Vagina (tissue), 2 donors: ENCODE measurements at regions not wholly inside any gene's neighbourhood (a gene's known extent, or its start where the extent isn't known, plus 50 kb on each side); places are given as distances from the start of the nearest gene placed in this dataset.

Source experiments
- DNase-seq, 2 donors: peaks; one replicate each; pipeline ENCODE4 v3.0.0-alpha.2; 2017; ENCODE audit errors: extremely low spot score in 2 of 2
- H3K27ac ChIP-seq: fragments of 200-600 bp; sonication (generic); one replicate; pipeline ENCODE4 v1.5.1; 2019
- H3K27me3 ChIP-seq: fragments of 200-600 bp; sonication (generic); one replicate; pipeline ENCODE4 v1.5.1; 2019
- H3K36me3 ChIP-seq, 2 donors: fragments of 200-600 bp; sonication (generic); one replicate each; pipeline ENCODE4 v1.5.1; 2017 to 2019
- H3K4me1 ChIP-seq: fragments of 200-600 bp; sonication (generic); one replicate; pipeline ENCODE4 v1.5.1; 2019
- H3K4me3 ChIP-seq, 2 donors: fragments of 200-600 bp; sonication (generic); 1 replicate in 1 of 2; 2 replicates in 1 of 2; pipeline ENCODE4 v1.5.1; 2016 to 2019
- H3K9me3 ChIP-seq: fragments of 200-600 bp; sonication (generic); one replicate; pipeline ENCODE4 v1.5.1; 2019
- CTCF ChIP-seq, 3 experiments: fragments of 450-650 bp in 2 of 3; fragments of 200-600 bp in 1 of 3; sonication (generic) in 1 of 3; IDR thresholded peaks; one replicate each; pipeline ENCODE4 v1.5.1; 2017 to 2019; ENCODE audit warnings: antibody characterized with exemption in 3 of 3, mild to moderate bottlenecking in 2 of 3, moderate library complexity in 2 of 3
- POLR2A ChIP-seq, 2 donors: fragments of 450-650 bp; IDR thresholded peaks; one replicate each; pipeline ENCODE4 v1.6.1; 2017; ENCODE audit warnings: antibody characterized with exemption in 2 of 2, mild to moderate bottlenecking in 2 of 2, moderate library complexity in 2 of 2
- POLR2AphosphoS5 ChIP-seq, 2 donors: sonication (generic); formaldehyde crosslinking; IDR thresholded peaks; one replicate each; pipeline ENCODE4 v1.9.0; 2017; ENCODE audit warnings: antibody characterized with exemption in 2 of 2, mild to moderate bottlenecking in 2 of 2, low read depth in 1 of 2; ENCODE audit not compliant: insufficient read depth in 1 of 2
- intact Hi-C: fragments of 100-400 bp; cut with DNase I; formaldehyde crosslinking; loops from one replicate; pipeline ENCODE4 v1.15.1; 2023

GRCh38 chr16:52906281-52906680 is 146.4 kb downstream of the CHD9NB start:
- no peak for TF ChIP-seq POLR2AphosphoS5 (IDR thresholded peaks at IDR 0.05; ENCODE audit: insufficient read depth in 1 of 2, low read depth in 1 of 2)
- Histone ChIP-seq H3K27me3 (no peaks in the 10 kb centered on the region), H3K9me3 (no peaks in the 10 kb centered on the region), H3K4me1 (no peaks in the 10 kb centered on the region), H3K27ac (no peak overlapping the region), H3K4me3 (no peak overlapping the region), H3K36me3 (no peaks in the 10 kb centered on the region)
- DNase-seq, result no peak
- intact Hi-C loops, result no loop called here

GRCh38 chr16:52896478-52897164 is 156.1 kb downstream of the CHD9NB start:
- TF ChIP-seq POLR2AphosphoS5 (IDR thresholded peaks at IDR 0.05; ENCODE audit: insufficient read depth in 1 of 2, low read depth in 1 of 2), result no peak
- TF ChIP-seq POLR2A (IDR thresholded peaks at IDR 0.05), result no peak
- no peak for TF ChIP-seq CTCF (IDR thresholded peaks at IDR 0.05)
- no peaks in the 10 kb centered on the region for H3K9me3 ChIP-seq

GRCh38 chr16:52874042-52874441 is 178.7 kb downstream of the CHD9NB start:
- intact Hi-C loops, result loop anchor here (5.0 kb wide), 1 partner anchor 1747 kb away; no protein-coding TSS in a partner anchor
- Histone ChIP-seq H3K27me3 (no peaks in the 10 kb centered on the region), H3K9me3 (no peaks in the 10 kb centered on the region), H3K4me3 (no peak overlapping the region), H3K27ac (no peak overlapping the region), H3K4me1 (no peaks in the 10 kb centered on the region), H3K36me3 (no peaks in the 10 kb centered on the region)
- TF ChIP-seq POLR2A (IDR thresholded peaks at IDR 0.05), result no peak
- TF ChIP-seq CTCF (IDR thresholded peaks at IDR 0.05), result no peak
- TF ChIP-seq POLR2AphosphoS5 (IDR thresholded peaks at IDR 0.05; ENCODE audit: insufficient read depth in 1 of 2, low read depth in 1 of 2), result no peak
- DNase-seq, result no peak

More at GRCh38 chr16:52896478-52897164, 156.1 kb downstream of the CHD9NB start:
- Histone ChIP-seq H3K36me3 (no peaks in the 10 kb centered on the region), H3K27me3 (no peaks in the 10 kb centered on the region), H3K27ac (no peak overlapping the region), H3K4me3 (no peak overlapping the region), H3K4me1 (no peaks in the 10 kb centered on the region)
- no peak for DNase-seq
- intact Hi-C loops, result no loop called here

GRCh38 chr16:52872731-52873130 is 180.0 kb downstream of the CHD9NB start:
- TF ChIP-seq CTCF (IDR thresholded peaks at IDR 0.05) (no peak), POLR2AphosphoS5 (IDR thresholded peaks at IDR 0.05; ENCODE audit: insufficient read depth in 1 of 2, low read depth in 1 of 2) (no peak), POLR2A (IDR thresholded peaks at IDR 0.05) (no peak)
- no peaks in the 10 kb centered on the region for H3K36me3 ChIP-seq
- no peak overlapping the region for H3K27ac ChIP-seq
- no peak overlapping the region for H3K4me3 ChIP-seq
- DNase-seq, result no peak
- intact Hi-C loops, result loop anchor here (5.0 kb wide), 1 partner anchor 1745 kb away; no protein-coding TSS in a partner anchor
- no peaks in the 10 kb centered on the region for H3K4me1 ChIP-seq
- no peaks in the 10 kb centered on the region for H3K9me3 ChIP-seq
- no peaks in the 10 kb centered on the region for H3K27me3 ChIP-seq

GRCh38 chr16:52871481-52871880 is 181.2 kb downstream of the CHD9NB start:
- Histone ChIP-seq H3K36me3 (no peaks in the 10 kb centered on the region), H3K27me3 (no peaks in the 10 kb centered on the region), H3K27ac (no peak overlapping the region), H3K9me3 (no peaks in the 10 kb centered on the region), H3K4me1 (no peaks in the 10 kb centered on the region), H3K4me3 (no peak overlapping the region)
- intact Hi-C loops, result loop anchor here (5.0 kb wide), 1 partner anchor 1744 kb away; no protein-coding TSS in a partner anchor
- TF ChIP-seq CTCF (IDR thresholded peaks at IDR 0.05), result no peak
- no peak for DNase-seq
